ENCODE measurements at regions not wholly inside any gene's neighbourhood (a gene's known extent, or its start where the extent isn't known, plus 50 kb on each side); places are given as distances from the start of the nearest gene placed in this dataset.

DNA sequence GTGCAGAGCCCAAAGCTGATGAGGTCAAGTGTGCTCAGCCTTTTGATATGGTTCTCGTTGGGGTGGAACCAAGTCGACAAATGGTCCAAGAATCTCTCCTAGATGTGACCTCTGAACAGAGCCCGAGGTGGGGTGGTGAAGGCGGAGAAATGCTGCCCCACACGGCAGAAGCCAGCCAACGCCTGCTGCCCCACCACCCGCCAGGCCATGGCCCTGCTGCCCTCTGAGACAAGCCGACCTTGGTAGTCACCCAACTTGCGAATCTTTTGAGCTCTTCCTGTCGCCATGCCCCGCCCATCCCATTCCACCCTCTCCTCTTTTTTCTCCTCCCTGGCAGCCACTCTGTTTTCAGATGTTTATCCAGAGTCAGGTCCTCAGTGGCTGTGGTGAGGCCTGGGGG lies 91.5 kb upstream of the EGFLAM start:
- TF ChIP-seq, protein P1, sequence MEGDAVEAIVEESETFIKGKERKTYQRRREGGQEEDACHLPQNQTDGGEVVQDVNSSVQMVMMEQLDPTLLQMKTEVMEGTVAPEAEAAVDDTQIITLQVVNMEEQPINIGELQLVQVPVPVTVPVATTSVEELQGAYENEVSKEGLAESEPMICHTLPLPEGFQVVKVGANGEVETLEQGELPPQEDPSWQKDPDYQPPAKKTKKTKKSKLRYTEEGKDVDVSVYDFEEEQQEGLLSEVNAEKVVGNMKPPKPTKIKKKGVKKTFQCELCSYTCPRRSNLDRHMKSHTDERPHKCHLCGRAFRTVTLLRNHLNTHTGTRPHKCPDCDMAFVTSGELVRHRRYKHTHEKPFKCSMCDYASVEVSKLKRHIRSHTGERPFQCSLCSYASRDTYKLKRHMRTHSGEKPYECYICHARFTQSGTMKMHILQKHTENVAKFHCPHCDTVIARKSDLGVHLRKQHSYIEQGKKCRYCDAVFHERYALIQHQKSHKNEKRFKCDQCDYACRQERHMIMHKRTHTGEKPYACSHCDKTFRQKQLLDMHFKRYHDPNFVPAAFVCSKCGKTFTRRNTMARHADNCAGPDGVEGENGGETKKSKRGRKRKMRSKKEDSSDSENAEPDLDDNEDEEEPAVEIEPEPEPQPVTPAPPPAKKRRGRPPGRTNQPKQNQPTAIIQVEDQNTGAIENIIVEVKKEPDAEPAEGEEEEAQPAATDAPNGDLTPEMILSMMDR (IDR thresholded peaks at IDR 0.05; ENCODE audit: low read depth, low read length, poor library complexity, severe bottlenecking): no peak
- TF ChIP-seq EZH2phosphoT487 (IDR thresholded peaks at IDR 0.05; ENCODE audit: borderline replicate concordance, low read length): no peak

All from DOHH2 (cell line).